GM12892 (cell line): ENCODE measurements at regions not wholly inside any gene's neighbourhood (a gene's known extent, or its start where the extent isn't known, plus 50 kb on each side); places are given as distances from the start of the nearest gene placed in this dataset.

Experiments
- POLR2A ChIP-seq: IDR thresholded peaks from 2 replicates; pipeline ENCODE4 v1.6.1; 2011; ENCODE audit warnings: low read depth, low read length, control low read depth
- POLR2AphosphoS5 ChIP-seq: IDR thresholded peaks from 2 replicates; pipeline ENCODE4 v1.6.1; 2011; ENCODE audit warnings: low read depth, low read length, control low read depth
- TAF1 ChIP-seq: IDR thresholded peaks from 2 replicates; pipeline ENCODE4 v1.6.1; 2011; ENCODE audit warnings: low read depth, mild to moderate bottlenecking, control low read depth, low read length, borderline replicate concordance

DNA sequence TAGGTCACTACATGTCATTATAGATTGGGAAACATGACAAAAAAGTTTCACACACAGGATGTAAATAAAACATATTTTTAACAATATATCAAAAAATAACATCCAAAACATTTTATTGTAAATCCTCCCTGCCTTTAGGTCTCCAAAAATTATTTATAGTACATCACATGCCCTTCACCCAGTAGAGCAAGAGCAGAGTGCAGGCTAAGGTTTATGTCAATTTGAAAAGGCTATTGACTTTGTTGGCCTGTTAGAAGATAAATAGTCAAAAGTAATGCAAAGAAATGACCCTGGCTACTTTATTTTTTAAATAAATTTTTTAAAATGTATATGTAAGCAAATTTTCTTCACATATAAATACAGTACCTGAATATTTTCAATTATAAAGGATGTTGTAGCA is 983.7 kb downstream of the RAB28 start:
- TF ChIP-seq POLR2A (no peak), POLR2AphosphoS5 (no peak), TAF1 (no peak)
